PC-3 (cell line): ENCODE measurements at regions not wholly inside any gene's neighbourhood (a gene's known extent, or its start where the extent isn't known, plus 50 kb on each side); places are given as distances from the start of the nearest gene placed in this dataset.

Source experiments
- CTCF ChIP-seq: fragments of 300-600 bp; sonication (generic); conservative IDR thresholded peaks from 2 replicates; pipeline ENCODE4 v1.5.1; 2017; ENCODE audit warnings: antibody characterized with exemption, low read depth, mild to moderate bottlenecking, low read length
- EZH2 ChIP-seq: fragments of 300-600 bp; sonication (generic); IDR thresholded peaks from one replicate; pipeline ENCODE4 v1.6.1; 2017; ENCODE audit warnings: antibody characterized with exemption, mild to moderate bottlenecking, low read length; ENCODE audit not compliant: unreplicated experiment

- TF ChIP-seq CTCF (no peak), EZH2 (no peak)
These were observed 318.2 kb downstream of the PPP1R2C start for GRCh38 chrX:42459735-42460134.
